GM12892 (cell line): ENCODE measurements at regions not wholly inside any gene's neighbourhood (a gene's known extent, or its start where the extent isn't known, plus 50 kb on each side); places are given as distances from the start of the nearest gene placed in this dataset.

ENCODE experiments used
- POLR2A ChIP-seq: IDR thresholded peaks from 2 replicates; pipeline ENCODE4 v1.6.1; 2011; ENCODE audit warnings: low read depth, low read length, control low read depth
- POLR2AphosphoS5 ChIP-seq: IDR thresholded peaks from 2 replicates; pipeline ENCODE4 v1.6.1; 2011; ENCODE audit warnings: low read depth, low read length, control low read depth
- TAF1 ChIP-seq: IDR thresholded peaks from 2 replicates; pipeline ENCODE4 v1.6.1; 2011; ENCODE audit warnings: low read depth, mild to moderate bottlenecking, control low read depth, low read length, borderline replicate concordance

DNA sequence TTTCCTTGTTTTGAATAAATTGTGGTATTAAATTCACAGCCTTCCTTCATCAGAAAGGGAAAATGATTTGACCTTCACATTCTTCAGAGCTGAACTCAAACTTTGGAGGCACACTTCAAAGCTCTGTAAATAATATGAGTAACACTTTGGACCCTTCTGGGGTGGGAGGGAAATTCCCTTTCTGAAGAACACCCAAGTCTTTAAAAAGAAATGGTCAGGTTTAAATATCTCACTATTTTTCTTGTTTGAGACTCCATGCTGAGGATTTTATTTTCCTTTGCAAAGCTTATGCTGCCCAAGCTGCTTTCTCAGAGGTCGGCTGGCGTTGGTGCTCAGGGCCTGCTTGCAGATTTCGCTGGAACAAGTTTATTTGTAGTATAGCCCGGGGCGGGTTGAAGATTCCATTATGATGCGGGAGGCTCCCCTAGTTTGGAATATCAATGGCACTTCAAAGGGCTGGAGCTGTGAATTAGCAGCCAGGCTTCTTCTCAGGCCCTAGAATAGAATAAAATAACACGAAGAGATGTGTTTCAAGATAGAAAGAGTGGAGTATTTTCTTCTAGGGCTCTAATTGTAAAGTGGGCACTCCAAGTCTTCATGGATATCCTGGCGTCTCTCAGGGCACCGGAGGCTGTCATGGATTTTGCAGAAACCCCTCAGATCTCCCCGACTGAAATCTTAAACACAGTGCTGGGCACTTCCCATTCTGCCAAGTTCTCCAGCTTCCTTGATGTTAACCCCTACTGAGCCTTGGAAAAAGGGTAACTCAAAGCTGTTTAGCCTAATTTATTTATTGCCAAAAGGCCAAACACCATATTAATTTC lies 315.6 kb downstream of the GPAT3 start:
- no peak for TF ChIP-seq POLR2A
- TF ChIP-seq TAF1, result no peak
- TF ChIP-seq POLR2AphosphoS5, result no peak
